HG03196 (cell line): ENCODE measurements at regions not wholly inside any gene's neighbourhood (a gene's known extent, or its start where the extent isn't known, plus 50 kb on each side); places are given as distances from the start of the nearest gene placed in this dataset.
"Not testable (repeated sequence)": the region's sequence is repeated elsewhere in the genome, so short reads cannot be mapped to it uniquely, and the experiment has no call there.

Experiments
- ATAC-seq: cut with Tn5 transposase; IDR thresholded peaks from one replicate; pipeline ENCODE4 v1.9.1; 2021; ENCODE audit not compliant: unreplicated experiment

- ATAC-seq, result no peak
Observed at GRCh38 chr2:128670066-128670465, 351.4 kb upstream of the HS6ST1 start.

GRCh38 chr2:128671981-128672757, 353.5 kb upstream of the HS6ST1 start:
- not testable (repeated sequence) for ATAC-seq

- not testable (repeated sequence) for ATAC-seq
Observed at GRCh38 chr2:128679680-128680079, 361.0 kb upstream of the HS6ST1 start.

DNA sequence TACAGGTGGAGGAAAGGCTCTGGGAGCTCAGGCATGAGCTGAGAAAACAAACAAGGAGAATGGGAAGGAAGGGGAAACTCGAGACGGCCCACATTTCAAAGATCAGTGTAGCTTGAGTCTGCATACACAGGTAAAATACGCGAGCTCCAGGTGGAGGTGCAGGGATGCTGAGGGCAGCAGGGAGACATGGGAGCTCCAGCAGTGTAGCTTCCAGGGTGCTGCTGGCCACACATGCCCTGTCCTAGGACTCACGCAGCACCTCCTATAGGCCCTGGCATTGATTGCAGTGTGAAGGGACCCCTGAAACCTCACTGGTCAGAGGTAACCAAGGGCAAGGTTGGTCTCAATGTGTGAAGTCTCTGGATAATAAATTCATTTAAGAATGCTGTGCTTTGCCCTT, 362.8 kb upstream of the HS6ST1 start:
- ATAC-seq, result no peak

DNA sequence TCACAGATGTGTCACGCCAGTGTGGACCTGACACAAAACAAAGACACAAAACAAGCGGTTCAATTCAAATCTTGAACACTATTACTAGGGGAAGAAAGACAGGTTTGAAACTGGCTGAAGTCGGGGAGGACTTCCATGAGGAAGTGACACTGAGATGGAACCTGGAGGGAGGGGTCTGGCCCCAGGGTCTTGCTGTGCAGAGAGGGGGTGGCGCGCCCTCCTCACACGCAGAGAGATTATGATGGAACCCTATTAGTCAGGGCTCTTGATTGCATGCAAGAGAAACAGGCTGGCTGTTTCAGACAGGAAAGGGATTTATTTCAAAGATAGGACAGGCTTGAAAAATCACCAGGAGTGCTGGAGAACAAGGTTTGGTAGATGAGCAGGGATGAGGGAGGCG, 363.6 kb upstream of the HS6ST1 start:
- no peak for ATAC-seq

DNA sequence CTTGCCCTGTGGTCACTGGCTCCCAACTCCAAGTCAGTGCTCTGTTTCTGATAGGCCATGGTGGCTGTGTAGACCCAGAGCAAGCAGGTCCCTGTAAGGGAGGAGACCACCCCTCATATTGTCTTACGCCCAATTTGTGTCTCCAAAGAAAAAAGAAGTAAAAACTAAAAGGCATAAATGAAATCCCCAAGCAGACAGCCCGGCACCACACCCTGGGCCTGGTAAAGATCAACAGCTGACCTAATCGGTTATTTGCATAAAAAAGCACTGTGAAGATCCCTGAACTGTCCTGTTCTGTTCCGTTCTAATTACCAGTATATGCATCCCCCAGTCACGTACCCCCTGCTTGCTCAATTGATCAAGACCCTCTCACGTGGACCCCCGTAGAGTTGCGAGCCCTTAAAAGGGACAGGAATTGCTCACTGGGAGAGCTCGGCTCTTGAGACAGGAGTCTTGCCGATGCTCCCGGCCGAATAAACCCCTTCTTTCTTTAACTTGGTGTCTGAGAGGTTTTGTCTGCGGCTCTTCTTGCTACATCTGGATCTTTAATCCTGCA, 364.1 kb upstream of the HS6ST1 start:
- no peak for ATAC-seq

DNA sequence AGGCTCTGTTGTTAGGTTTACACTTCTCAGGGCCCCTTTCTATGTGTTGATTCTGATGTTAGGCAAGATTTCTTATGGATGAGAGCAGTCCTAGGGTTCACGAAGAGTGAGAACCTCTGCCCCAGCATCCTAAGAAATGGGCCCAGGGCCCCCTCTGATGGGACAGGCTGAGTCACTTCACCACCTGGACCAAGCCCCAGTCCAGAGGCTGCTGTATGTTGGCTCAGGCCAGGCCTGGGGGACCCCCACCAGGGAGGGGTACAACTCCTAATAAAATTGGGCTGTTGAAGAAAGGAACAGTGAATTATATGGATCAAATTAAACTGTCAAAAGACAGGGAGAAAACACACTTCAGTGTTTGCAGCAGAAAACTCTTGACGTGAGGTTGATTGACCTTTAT, 365.9 kb upstream of the HS6ST1 start:
- no peak for ATAC-seq

- ATAC-seq, result peak; percentile 49
Observed at GRCh38 chr2:128685841-128686496, 367.3 kb upstream of the HS6ST1 start.

GRCh38 chr2:128686497-128686859, 367.8 kb upstream of the HS6ST1 start:
- ATAC-seq, result peak; percentile 69

DNA sequence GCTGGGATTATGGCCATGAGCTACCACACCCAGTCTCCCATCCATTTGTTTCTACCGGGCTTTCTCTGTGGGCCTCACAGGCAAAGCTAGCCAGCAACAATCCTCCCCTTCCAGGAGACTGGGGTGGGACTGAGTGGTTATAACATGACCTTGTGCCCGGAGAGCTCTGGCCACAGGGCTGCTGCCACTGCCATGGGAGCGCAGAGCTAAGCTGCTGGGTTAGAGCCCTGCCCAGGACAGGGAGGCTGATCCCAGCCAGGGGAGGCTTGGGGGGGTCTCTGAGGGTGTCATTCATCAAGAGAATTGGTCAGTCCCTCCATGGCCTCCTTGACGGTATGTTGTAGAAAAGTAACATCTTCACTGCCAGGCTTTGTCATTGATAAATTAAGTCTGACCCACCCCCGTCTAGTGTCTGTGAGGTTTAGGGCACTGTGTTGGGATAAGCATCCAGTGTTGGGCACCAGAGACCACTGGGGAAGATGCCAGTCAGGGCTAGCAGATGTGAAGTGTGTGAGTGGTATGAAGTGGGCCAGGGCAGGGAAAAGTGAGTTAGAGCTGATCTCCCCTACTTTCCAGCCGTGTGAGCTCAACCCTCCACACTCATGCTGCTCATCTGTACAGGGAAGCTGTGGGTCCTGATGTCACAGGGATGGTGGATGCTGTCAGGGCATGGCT, 368.4 kb upstream of the HS6ST1 start:
- ATAC-seq, result no peak

GRCh38 chr2:128687565-128687964, 368.9 kb upstream of the HS6ST1 start:
- no peak for ATAC-seq

DNA sequence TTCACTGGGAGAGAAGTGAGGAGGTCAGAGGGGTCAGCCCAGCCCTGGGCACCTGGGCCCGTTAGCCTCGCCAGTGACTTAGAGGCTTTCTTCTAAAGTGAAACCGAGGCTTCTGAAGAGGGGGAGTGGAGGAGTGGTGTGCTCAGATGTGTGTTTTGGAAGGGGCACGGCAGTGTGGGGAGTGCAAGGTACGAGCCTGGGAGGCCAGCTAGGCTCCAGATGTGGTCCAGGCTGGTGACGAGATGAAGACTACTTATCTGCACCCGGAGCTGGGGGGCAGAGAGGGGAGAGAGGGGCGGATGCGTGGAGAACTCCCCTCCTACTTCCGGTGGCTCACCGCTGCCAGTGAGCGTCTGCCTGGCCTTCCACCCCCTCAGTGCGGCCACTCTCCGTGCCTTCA, 371.3 kb upstream of the HS6ST1 start:
- no peak for ATAC-seq

GRCh38 chr2:128690431-128690830, 371.8 kb upstream of the HS6ST1 start:
- no peak for ATAC-seq

DNA sequence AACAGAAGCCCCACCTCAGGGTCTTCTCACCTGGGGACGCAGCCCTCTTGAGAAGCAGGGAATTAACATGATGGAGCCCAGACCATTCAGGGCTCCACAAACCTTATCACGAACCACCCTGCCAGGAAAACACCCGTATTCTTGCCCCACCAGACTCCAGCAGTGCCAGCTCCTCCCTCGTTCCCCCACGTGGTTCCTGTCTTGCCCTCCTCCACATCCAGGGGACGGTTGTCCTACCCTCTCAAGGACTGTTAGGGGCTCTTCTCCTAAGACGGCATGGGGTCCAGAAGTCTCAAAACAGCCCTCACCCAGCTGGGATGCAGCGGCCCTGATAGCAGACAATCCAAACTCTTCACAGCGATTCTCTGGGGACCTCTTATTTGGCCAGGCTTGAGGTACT, 372.2 kb upstream of the HS6ST1 start:
- no peak for ATAC-seq

GRCh38 chr2:128691526-128691925, 372.9 kb upstream of the HS6ST1 start:
- no peak for ATAC-seq

- no peak for ATAC-seq
Observed at GRCh38 chr2:128692895-128693742, 374.5 kb upstream of the HS6ST1 start.

- no peak for ATAC-seq
Observed at GRCh38 chr2:128693743-128694029, 375.0 kb upstream of the HS6ST1 start.

- ATAC-seq, result no peak
Observed at GRCh38 chr2:128695646-128696220, 377.1 kb upstream of the HS6ST1 start.

GRCh38 chr2:128696421-128696820, 377.8 kb upstream of the HS6ST1 start:
- no peak for ATAC-seq

- no peak for ATAC-seq
Observed at GRCh38 chr2:128701418-128701817, 382.8 kb upstream of the HS6ST1 start.

DNA sequence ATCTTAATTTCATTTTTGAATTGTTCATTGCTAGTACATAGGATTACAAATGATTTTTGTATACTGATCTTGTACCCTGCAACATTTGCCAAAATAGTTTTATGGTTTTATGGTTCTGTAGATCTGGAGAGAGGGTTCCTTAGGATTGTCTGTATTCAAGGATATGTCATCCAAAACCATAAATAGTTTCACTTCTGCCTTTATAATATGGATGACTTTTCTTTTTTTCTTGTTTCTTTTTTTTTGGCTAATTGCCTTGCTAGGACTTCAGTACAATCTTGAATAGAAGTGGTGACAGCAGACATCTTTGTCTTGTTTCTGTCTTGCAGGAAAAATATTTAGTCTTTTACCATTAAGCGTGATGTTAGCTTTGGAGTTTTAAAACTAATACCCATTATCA, 383.9 kb upstream of the HS6ST1 start:
- ATAC-seq, result no peak
